ENCODE measurements at regions not wholly inside any gene's neighbourhood (a gene's known extent, or its start where the extent isn't known, plus 50 kb on each side); places are given as distances from the start of the nearest gene placed in this dataset.

DNA sequence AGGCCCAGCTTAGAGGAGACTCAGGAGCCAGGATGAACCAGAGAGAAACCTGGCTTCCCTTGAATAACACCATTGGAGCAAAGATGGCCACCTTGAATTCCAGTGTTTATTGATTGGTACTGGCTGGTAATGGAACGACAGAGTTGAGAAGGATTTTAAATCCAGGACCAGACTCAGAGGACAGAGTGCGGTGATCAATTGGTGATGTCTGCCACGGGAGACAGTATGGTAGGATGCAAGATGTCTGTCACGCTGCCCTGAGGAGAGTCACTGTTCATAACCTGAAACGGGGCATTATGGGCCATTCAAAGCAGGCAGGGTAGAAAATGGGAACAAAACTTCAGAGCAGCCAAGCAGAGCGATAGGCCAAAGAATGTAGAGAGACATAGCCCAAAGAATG, 55.4 kb upstream of the ISX start:
- Histone ChIP-seq H3K27me3 (peaks cover 0 to 21% (median 0%) of the 10 kb centered on the region in 3 donors), H3K27ac (no peak overlapping the region), H3K4me1 (no peaks in the 10 kb centered on the region), H3K4me3 (no peak overlapping the region), H3K36me3 (no peaks in the 10 kb centered on the region), H3K9me3 (no peaks in the 10 kb centered on the region)
- WGBS, 5 donors = 82 to 89% (median 83%) methylated on average over 6 of the region's 6 CpGs
- no peak for DNase-seq
- intact Hi-C loops (cut with DNase I; ENCODE audit: low total_unique reads) = no loop called here
- TF ChIP-seq EP300 (IDR thresholded peaks at IDR 0.05) = no peak
- TF ChIP-seq POLR2AphosphoS5 (IDR thresholded peaks at IDR 0.05) = no peak
- no peak for TF ChIP-seq POLR2A (IDR thresholded peaks at IDR 0.05)
- TF ChIP-seq CTCF (IDR thresholded peaks at IDR 0.05) = no peak

- WGBS, 5 donors = 75 to 89% (median 81%) methylated on average over 9 of the region's 9 CpGs
- H3K27ac ChIP-seq = no peak overlapping the region
- no peaks in the 10 kb centered on the region for H3K27me3 ChIP-seq
- no peaks in the 10 kb centered on the region for H3K4me1 ChIP-seq
- no peaks in the 10 kb centered on the region for H3K9me3 ChIP-seq
- H3K36me3 ChIP-seq = no peaks in the 10 kb centered on the region
- DNase-seq = no peak
- no peak for TF ChIP-seq EP300 (IDR thresholded peaks at IDR 0.05)
- TF ChIP-seq POLR2A (IDR thresholded peaks at IDR 0.05) = no peak
- TF ChIP-seq POLR2AphosphoS5 (IDR thresholded peaks at IDR 0.05) = no peak
- no peak for TF ChIP-seq CTCF (IDR thresholded peaks at IDR 0.05)
- H3K4me3 ChIP-seq = no peak overlapping the region
- intact Hi-C loops (cut with DNase I; ENCODE audit: low total_unique reads) = no loop called here
Measured at GRCh38 chr22:35014812-35015211, 51.1 kb upstream of the ISX start.

Measured in stomach (tissue), 8 donors.